HTR-8/SVneo (cell line): ENCODE measurements at regions not wholly inside any gene's neighbourhood (a gene's known extent, or its start where the extent isn't known, plus 50 kb on each side); places are given as distances from the start of the nearest gene placed in this dataset.

ENCODE experiments used
- DNase-seq: peaks from one replicate; pipeline ENCODE4 v3.0.0; 2011; ENCODE audit warnings: low spot score, mixed read lengths; ENCODE audit not compliant: insufficient read length
- FAIRE-seq: peaks from 2 replicates; lab custom pipeline; 2011; peaks lifted over from hg19 to GRCh38; lab: Jason Lieb, UNC

DNA sequence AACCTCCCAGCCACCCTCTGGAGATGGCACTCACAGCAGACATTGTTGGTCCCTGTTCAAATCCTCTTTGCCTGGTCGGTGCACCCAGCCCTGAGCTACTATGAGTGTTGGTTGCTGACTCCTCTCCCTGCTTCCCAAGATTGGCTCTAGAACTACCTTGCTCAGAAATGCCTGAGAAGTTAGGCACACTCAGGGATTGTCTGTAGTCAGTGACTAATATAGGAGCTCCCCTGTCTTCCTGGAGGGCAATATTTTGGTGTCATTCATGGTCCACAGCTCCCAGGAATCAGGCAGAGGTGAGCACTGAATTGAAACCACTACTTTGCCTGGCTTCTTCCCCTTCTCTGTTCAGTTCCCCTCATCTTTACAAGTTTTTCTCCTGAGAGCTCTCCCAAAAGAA is 325.9 kb downstream of the MIAT start:
- no peak for DNase-seq
- FAIRE-seq = no peak

GRCh38 chr22:26985206-26985605 is 327.8 kb downstream of the MIAT start:
- no peak for DNase-seq
- no peak for FAIRE-seq

GRCh38 chr22:26985931-26986782 is 328.8 kb downstream of the MIAT start:
- DNase-seq = no peak

DNA sequence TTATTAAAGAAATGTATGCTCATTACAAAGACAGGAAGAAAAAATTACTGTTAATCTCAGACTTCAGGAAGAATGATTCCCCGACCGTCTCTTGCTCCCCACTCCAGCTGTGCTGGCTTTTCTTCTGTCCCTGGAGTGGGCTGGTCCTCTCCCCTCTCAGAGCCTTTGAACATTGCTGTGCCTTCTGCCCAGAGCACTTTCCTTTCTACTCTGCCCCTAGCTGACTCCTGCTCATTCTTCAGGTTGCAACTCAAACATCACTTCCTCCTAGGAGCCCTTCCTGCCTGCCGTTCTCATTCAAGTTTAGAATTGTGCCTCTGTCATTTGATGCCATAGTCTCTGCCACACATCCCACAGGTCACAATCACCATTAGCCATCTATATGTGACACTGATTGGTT is 329.5 kb downstream of the MIAT start:
- FAIRE-seq = no peak
- DNase-seq = no peak

More at GRCh38 chr22:26985931-26986782, 328.8 kb downstream of the MIAT start:
- no peak for FAIRE-seq

- DNase-seq (no peak), FAIRE-seq (no peak)
These were observed 333.3 kb downstream of the MIAT start for GRCh38 chr22:26990503-26991189.

DNA sequence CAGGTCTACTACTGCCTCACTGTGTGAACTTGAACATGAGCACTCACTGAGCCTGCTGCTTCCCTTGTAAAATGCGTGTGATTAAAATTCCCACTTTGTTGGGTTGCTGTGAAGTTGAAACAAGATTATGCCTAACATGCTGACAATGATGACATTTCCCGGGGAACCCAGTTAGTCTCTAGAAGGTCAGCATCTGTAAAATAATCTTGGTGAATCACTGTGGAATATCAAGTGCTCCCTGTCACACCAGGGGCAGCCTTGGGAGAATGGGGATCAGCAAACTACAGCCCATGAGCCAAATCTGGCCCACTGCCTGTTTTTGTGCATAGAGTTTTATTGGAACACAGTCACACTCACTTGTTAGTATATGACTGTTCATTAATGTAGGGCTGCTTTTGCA is 335.2 kb downstream of the MIAT start:
- FAIRE-seq (no peak), DNase-seq (no peak)

GRCh38 chr22:26993886-26994285 is 336.5 kb downstream of the MIAT start:
- no peak for FAIRE-seq

DNA sequence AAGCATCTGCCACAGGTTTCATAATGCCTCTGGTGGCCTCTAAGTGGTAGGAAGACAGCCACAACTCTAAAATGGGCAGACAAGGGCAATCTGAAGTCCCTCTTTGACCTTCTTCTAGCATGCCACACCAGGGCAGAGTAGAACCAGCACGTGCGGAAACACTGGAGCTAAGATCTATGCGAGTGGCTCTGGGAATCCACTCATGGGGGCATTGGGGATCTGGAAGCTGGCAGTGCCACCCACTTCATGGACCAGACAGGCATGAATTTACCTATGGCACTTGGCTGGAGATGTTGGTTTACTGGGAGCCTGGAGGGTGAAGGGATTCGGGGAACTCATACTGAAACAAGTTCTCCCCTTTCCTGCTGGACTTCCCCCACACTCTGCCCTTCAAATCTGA is 337.4 kb downstream of the MIAT start:
- FAIRE-seq (no peak), DNase-seq (no peak)

More at GRCh38 chr22:26993886-26994285, 336.5 kb downstream of the MIAT start:
- DNase-seq = no peak

- FAIRE-seq (no peak), DNase-seq (no peak)
These were observed 337.8 kb downstream of the MIAT start for GRCh38 chr22:26995235-26995634.

GRCh38 chr22:26996154-26996553 is 338.8 kb downstream of the MIAT start:
- no peak for DNase-seq
- no peak for FAIRE-seq

GRCh38 chr22:26998129-26998528 is 340.7 kb downstream of the MIAT start:
- DNase-seq = no peak
- FAIRE-seq = no peak

- no peak for FAIRE-seq
- DNase-seq = no peak
These were observed 341.3 kb downstream of the MIAT start for GRCh38 chr22:26998716-26999115.

DNA sequence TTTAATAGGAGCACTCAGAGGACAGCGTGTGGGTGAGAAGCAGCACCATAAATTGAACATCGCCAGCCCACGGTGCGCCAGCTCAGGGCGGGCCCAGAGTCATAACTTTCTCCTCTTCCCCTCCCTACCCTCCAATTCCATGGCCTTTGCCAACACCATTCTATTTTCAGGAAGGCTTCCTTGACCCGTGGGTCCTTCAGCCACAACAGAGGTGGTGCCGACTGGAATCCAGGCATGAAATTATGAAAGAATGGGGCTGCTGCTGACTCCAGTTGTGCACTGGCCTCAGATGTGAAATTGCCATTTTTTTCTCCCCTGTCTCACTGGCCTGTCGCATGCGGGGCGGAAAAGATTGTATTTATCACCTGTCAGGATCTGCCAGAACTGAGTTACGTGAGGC is 345.9 kb downstream of the MIAT start:
- FAIRE-seq (no peak), DNase-seq (no peak)

DNA sequence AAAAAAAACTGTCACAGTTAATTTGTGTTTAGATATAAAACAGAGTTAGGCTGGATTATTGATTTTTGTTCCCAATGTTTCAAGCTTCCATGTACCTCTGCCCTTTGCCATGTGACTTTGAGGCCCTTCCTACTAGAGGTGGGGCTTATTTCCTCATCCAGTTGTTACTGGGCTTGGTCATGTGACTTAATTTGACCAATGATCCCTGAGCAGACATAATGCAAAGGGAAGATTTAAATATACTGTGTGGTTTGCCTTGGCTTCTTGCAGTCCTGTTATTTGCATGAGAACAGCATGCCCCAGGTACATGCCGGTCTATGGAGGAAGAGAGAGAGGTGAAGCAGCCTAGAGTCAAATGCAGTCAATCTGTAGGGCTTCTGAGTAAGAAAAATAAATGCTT is 347.0 kb downstream of the MIAT start:
- FAIRE-seq (no peak), DNase-seq (no peak)

DNA sequence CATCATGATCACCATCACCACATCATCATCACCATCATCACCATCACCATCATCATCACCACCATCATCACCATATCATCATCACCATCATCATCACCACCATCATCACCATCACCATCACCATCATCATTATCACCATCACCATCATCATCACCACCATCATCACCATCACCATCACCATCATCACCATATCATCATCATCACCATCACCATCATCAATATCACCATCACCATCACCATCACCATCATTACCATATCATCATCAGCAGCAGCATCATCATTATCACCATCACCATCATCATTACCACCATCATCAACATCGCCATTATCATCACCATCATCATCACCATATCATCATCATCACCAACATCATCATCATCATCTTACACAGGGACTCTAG is 351.1 kb downstream of the MIAT start:
- DNase-seq (no peak), FAIRE-seq (peak; percentile 83)

DNA sequence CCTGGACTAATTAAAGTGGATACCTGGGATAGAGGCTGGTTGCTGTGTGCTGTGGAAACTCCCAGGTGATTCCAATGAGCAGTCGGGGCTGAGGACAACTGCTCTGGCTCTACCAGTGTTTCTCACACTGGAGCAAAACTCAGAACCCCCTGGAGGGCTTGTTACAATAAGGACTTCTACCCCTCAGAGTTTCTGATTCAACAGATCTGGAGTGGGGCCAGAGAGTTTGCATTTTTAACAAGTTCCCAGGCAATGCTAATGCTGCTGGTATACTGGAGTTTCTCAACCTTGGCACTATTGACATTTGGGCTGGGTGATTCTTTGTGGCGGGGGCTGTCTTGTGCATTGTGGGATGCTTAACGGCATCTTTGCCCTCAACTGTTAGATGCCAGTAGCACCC is 353.7 kb downstream of the MIAT start:
- DNase-seq (no peak), FAIRE-seq (no peak)

DNA sequence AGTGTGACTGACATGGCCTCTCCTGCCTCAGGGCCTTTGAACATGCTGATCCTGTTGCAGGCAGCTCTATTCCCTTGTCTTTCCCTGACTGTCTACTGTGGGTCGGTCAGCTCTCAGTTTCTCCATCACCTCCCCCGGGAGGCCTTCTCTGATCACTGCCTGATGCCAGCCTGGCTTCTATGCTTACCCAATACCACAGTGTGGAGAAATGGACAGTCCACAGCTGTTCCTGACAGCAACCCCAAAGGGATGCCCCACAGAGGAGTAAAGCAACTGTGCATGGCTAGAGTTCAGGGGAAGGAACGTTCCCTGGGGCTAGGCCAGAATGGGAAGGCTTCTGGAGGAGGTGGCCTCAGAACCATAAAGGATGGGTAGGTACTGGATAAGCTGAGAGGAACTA is 354.3 kb downstream of the MIAT start:
- FAIRE-seq (no peak), DNase-seq (no peak)

DNA sequence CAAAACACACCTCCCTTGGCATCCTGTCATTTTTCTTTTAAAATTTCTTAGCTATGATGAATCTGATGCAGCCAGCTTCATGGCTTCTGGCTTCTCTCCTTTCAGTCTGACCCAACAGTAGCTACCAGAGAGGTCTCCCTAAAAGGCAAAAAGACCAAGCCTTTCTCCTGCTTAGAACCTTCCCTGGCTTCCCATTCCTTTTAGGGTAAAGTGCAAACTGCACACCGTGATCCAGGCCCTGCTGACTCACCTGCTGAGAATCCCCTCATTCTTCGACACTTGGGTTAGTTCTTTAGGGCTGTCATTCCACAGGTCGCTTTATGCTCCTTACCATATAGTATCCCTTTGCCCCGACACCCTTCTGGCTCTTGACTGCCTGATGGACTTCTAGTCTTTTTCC is 362.4 kb downstream of the MIAT start:
- DNase-seq (no peak), FAIRE-seq (no peak)

GRCh38 chr22:27022274-27022895 is 365.0 kb downstream of the MIAT start:
- FAIRE-seq (no peak), DNase-seq (no peak)

DNA sequence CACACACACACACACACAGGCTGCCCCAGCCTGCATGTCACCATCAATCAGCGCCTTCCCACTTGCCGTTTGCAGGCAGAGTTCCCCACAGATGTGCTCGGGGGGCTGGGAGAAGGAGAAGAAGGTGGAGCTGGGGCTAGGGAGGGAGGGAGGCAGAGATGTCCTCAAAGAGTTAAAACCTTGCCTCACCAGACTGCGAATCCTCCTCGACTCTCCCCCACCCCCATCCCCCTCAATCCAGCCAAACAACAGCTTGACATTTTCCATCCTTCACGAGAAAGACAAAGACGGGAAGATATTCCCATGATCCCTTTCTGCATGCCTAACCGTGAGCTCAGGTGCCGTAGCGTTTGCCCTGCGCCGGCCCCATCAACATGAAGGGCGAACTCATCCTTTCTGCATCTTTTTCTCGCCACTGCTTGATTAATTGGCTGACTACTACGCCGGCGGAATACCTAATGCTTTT is 365.5 kb downstream of the MIAT start:
- no peak for DNase-seq

DNA sequence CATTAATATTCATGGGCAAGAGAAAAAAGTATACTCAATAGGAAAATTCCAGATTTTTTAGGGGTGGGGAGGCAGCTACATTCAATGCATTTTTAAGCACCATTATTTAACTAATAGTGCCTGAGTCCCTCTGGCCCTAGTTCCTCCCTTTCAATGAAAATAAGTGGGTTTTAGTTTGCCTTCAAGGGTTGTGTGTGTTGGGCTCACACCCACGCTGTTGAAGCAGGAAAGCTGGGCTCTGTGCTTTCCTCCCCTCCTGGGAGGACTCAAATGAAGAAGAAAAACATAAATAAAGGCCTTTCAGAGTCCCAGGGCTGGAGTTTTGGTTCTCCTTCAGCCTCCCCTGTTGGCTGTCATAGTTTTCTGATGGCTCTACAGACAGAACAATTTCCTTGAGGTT is 366.2 kb downstream of the MIAT start:
- no peak for FAIRE-seq
- no peak for DNase-seq

More for the DNA sequence above, 365.5 kb downstream of the MIAT start:
- FAIRE-seq = no peak
